ENCODE measurements at regions not wholly inside any gene's neighbourhood (a gene's known extent, or its start where the extent isn't known, plus 50 kb on each side); places are given as distances from the start of the nearest gene placed in this dataset.

DNA sequence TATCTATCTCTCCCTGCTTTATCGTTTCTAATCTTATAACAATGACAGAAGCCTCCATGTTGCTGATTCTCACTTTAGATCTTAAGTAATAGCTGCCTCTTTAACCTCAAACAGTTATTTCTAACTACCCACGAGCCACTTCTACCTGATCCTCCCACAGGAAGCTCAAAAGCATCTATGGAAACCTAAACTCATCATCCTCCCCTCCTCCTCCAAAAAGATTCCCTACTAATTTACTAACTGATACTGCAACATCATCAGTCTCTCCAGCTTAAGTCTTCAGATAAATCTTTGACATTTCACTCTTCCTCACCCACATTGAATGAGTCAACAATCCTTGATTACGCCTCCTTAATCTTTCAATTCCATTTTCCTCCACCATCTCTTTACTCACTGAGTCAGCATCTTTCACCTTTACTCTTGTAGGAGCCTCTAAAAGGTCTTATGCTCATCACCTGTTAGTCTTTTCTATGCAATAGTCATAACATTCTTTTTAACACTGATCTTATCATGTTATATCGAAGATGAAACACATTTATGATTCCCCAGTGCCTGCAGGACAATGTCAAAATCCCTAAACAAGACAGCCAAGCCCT, 526.7 kb upstream of the CDH4 start:
- H3K9me3 ChIP-seq (ENCODE audit: control insufficient read depth in 5 of 5, low read length in 5 of 5), result peaks cover 0 to 10% (median 7%) of the 10 kb centered on the region in 5 donors
- H3K4me1 ChIP-seq (ENCODE audit: control insufficient read depth in 5 of 5, insufficient read depth in 5 of 5, low read length in 5 of 5), result no peaks in the 10 kb centered on the region
- H3K36me3 ChIP-seq (ENCODE audit: control insufficient read depth in 5 of 5, insufficient read depth in 5 of 5, low read length in 5 of 5), result no peaks in the 10 kb centered on the region
- no peak overlapping the region for H3K4me3 ChIP-seq (ENCODE audit: low read depth in 1 of 5, low read length in 5 of 5)
- H3K27me3 ChIP-seq (ENCODE audit: control insufficient read depth in 5 of 5, insufficient read depth in 4 of 5, low read length in 5 of 5), result peaks cover 0 to 2% (median 0%) of the 10 kb centered on the region in 5 donors
- H3K27ac ChIP-seq (ENCODE audit: low read depth, low read length), result no peak overlapping the region
- H3K9ac ChIP-seq (ENCODE audit: low read length in 5 of 5), result no peak overlapping the region

DNA sequence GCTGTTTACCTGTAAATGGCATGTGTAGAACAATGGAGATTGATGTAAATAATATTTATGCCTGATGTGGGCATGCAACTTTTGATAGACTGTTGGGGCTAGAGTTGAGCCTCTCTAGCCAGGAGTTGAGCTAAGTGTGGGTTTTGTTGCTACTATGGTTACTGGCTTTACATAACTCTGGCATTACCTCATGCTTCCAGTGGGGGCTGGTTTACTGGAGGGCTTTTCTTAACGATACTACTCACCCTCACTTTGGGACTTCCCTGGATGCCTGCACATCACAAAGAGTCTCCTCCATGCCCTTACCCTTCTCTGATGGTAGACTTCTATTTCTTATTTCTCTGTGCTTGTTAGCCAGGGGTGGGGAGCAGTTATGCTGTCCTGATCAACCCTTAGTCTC, 524.6 kb upstream of the CDH4 start:
- Histone ChIP-seq H3K9ac (ENCODE audit: low read length in 5 of 5) (no peak overlapping the region), H3K36me3 (ENCODE audit: control insufficient read depth in 5 of 5, insufficient read depth in 5 of 5, low read length in 5 of 5) (no peaks in the 10 kb centered on the region)

DNA sequence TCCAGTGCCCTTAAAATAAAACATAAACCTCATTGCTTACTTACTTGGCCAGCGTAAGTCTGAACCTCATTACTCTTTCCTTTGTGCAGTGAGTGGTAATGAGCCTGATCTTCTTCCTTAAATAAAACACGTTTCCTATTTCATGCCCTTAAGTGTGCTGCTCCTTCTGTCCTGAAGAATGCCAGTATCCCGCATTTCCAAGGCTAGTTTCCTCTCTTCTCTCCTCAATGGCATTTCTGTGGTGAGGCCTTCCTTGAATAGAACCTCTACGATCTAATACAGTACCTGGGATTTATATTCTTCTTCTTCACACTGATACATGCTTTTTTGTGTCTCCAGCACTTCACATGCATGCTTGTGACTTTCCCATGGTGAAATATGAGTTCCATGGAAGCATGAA, 523.4 kb upstream of the CDH4 start:
- H3K4me1 ChIP-seq (ENCODE audit: control insufficient read depth in 5 of 5, insufficient read depth in 5 of 5, low read length in 5 of 5), result no peaks in the 10 kb centered on the region
- no peaks in the 10 kb centered on the region for H3K36me3 ChIP-seq (ENCODE audit: control insufficient read depth in 5 of 5, insufficient read depth in 5 of 5, low read length in 5 of 5)
- H3K9me3 ChIP-seq (ENCODE audit: control insufficient read depth in 5 of 5, low read length in 5 of 5), result peaks cover 0 to 10% (median 7%) of the 10 kb centered on the region in 5 donors
- no peak overlapping the region for H3K9ac ChIP-seq (ENCODE audit: low read length in 5 of 5)
- no peak overlapping the region for H3K27ac ChIP-seq (ENCODE audit: low read depth, low read length)
- no peak overlapping the region for H3K4me3 ChIP-seq (ENCODE audit: low read depth in 1 of 5, low read length in 5 of 5)
- H3K27me3 ChIP-seq (ENCODE audit: control insufficient read depth in 5 of 5, insufficient read depth in 4 of 5, low read length in 5 of 5), result peaks cover 0 to 2% (median 0%) of the 10 kb centered on the region in 5 donors

More for the DNA sequence above, 524.6 kb upstream of the CDH4 start:
- Histone ChIP-seq H3K4me3 (ENCODE audit: low read depth in 1 of 5, low read length in 5 of 5) (no peak overlapping the region), H3K9me3 (ENCODE audit: control insufficient read depth in 5 of 5, low read length in 5 of 5) (peaks cover 0 to 10% (median 7%) of the 10 kb centered on the region in 5 donors), H3K27me3 (ENCODE audit: control insufficient read depth in 5 of 5, insufficient read depth in 4 of 5, low read length in 5 of 5) (peaks cover 0 to 2% (median 0%) of the 10 kb centered on the region in 5 donors), H3K27ac (ENCODE audit: low read depth, low read length) (no peak overlapping the region), H3K4me1 (ENCODE audit: control insufficient read depth in 5 of 5, insufficient read depth in 5 of 5, low read length in 5 of 5) (no peaks in the 10 kb centered on the region)

DNA sequence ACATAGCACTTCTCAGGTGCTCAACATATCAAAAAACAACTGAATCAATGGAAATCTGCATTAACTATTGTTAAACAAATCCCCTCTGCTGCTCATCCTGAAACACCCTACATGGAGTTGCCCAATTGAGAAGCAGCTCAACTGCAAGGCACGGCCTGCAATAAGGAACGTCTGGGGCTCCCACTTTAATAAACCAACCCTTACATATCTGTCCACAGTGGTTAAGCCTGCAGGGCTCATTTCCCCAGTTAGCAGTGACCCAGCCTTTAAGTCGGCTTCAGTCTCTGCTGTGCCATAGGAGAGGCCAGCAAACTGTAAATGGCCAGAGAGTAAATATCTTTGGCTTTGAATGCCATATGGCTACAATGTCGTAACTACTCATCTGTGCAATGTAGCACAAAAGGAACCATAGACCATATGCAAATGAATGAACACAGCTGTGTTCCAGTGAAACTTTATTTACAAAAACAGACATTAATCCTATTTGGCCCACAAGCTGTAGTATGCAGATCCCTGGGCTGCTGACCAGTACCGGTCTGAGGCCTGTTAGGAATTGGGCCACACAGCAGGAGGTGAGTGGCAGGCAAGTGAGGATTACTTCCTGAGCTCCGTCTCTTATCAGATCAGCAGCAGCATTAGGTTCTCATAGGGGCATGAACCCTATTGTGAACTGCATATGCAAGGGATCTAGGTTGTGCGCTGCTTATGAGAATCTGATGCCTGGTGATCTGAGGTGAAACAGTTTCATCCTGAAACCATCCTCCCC, 522.7 kb upstream of the CDH4 start:
- H3K9me3 ChIP-seq (ENCODE audit: control insufficient read depth in 5 of 5, low read length in 5 of 5), result peaks cover 0 to 10% (median 7%) of the 10 kb centered on the region in 5 donors

DNA sequence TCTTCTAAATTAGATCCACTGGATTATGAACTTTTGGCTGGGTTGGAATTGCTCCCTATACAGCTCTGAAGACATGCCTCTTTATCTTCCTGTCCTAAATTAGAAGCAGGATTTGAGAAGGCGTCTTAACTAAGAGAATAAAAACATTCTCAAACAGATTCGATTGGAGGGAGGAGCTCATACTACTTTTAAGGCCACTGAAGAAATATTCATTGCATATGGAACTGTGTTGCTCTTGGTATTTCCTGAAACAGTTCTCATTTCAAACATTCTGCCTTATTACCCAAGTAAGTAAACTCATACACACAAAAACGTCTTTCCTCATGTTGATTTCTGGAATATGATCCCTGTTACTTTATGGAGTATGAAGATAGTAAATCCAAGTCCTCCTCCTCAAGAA, 519.7 kb upstream of the CDH4 start:
- H3K9me3 ChIP-seq (ENCODE audit: control insufficient read depth in 5 of 5, low read length in 5 of 5), result peaks cover 0 to 9% (median 7%) of the 10 kb centered on the region in 5 donors
- no peak overlapping the region for H3K4me3 ChIP-seq (ENCODE audit: low read depth in 1 of 5, low read length in 5 of 5)
- H3K27ac ChIP-seq (ENCODE audit: low read depth, low read length), result no peak overlapping the region
- H3K9ac ChIP-seq (ENCODE audit: low read length in 5 of 5), result no peak overlapping the region
- H3K4me1 ChIP-seq (ENCODE audit: control insufficient read depth in 5 of 5, insufficient read depth in 5 of 5, low read length in 5 of 5), result no peaks in the 10 kb centered on the region
- peaks cover 0 to 2% (median 0%) of the 10 kb centered on the region in 5 donors for H3K27me3 ChIP-seq (ENCODE audit: control insufficient read depth in 5 of 5, insufficient read depth in 4 of 5, low read length in 5 of 5)
- no peaks in the 10 kb centered on the region for H3K36me3 ChIP-seq (ENCODE audit: control insufficient read depth in 5 of 5, insufficient read depth in 5 of 5, low read length in 5 of 5)

More for the DNA sequence above, 522.7 kb upstream of the CDH4 start:
- Histone ChIP-seq H3K9ac (ENCODE audit: low read length in 5 of 5) (no peak overlapping the region), H3K27me3 (ENCODE audit: control insufficient read depth in 5 of 5, insufficient read depth in 4 of 5, low read length in 5 of 5) (peaks cover 0 to 2% (median 0%) of the 10 kb centered on the region in 5 donors), H3K4me1 (ENCODE audit: control insufficient read depth in 5 of 5, insufficient read depth in 5 of 5, low read length in 5 of 5) (no peaks in the 10 kb centered on the region), H3K27ac (ENCODE audit: low read depth, low read length) (no peak overlapping the region), H3K36me3 (ENCODE audit: control insufficient read depth in 5 of 5, insufficient read depth in 5 of 5, low read length in 5 of 5) (no peaks in the 10 kb centered on the region), H3K4me3 (ENCODE audit: low read depth in 1 of 5, low read length in 5 of 5) (no peak overlapping the region)

DNA sequence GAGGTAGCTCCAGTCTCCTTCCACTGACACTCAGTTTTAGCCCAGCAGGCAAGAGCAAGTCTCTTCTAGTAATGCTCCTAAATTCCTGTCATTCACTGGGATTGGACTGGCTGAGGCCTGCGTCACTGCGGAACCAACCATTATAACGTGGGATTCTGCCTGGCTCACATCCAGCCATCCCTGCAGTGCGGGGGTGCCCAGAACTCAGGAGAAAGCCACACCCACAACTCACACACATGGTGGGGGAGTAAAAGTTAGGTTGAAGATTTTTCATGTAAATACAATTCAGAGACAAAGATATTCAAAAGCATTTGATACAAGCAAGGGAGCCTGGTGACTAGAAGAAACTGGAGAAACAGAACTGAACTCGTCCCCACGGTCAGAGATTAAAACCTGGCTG, 504.0 kb upstream of the CDH4 start:
- H3K9ac ChIP-seq (ENCODE audit: low read length in 5 of 5), result no peak overlapping the region
- H3K4me1 ChIP-seq (ENCODE audit: control insufficient read depth in 5 of 5, insufficient read depth in 5 of 5, low read length in 5 of 5), result peaks cover 0 to 3% (median 0%) of the 10 kb centered on the region in 5 donors
- no peaks in the 10 kb centered on the region for H3K27me3 ChIP-seq (ENCODE audit: control insufficient read depth in 5 of 5, insufficient read depth in 4 of 5, low read length in 5 of 5)
- no peaks in the 10 kb centered on the region for H3K36me3 ChIP-seq (ENCODE audit: control insufficient read depth in 5 of 5, insufficient read depth in 5 of 5, low read length in 5 of 5)
- no peak overlapping the region for H3K4me3 ChIP-seq (ENCODE audit: low read depth in 1 of 5, low read length in 5 of 5)
- no peak overlapping the region for H3K27ac ChIP-seq (ENCODE audit: low read depth, low read length)
- peaks cover 0 to 3% (median under 1%) of the 10 kb centered on the region in 5 donors for H3K9me3 ChIP-seq (ENCODE audit: control insufficient read depth in 5 of 5, low read length in 5 of 5)

DNA sequence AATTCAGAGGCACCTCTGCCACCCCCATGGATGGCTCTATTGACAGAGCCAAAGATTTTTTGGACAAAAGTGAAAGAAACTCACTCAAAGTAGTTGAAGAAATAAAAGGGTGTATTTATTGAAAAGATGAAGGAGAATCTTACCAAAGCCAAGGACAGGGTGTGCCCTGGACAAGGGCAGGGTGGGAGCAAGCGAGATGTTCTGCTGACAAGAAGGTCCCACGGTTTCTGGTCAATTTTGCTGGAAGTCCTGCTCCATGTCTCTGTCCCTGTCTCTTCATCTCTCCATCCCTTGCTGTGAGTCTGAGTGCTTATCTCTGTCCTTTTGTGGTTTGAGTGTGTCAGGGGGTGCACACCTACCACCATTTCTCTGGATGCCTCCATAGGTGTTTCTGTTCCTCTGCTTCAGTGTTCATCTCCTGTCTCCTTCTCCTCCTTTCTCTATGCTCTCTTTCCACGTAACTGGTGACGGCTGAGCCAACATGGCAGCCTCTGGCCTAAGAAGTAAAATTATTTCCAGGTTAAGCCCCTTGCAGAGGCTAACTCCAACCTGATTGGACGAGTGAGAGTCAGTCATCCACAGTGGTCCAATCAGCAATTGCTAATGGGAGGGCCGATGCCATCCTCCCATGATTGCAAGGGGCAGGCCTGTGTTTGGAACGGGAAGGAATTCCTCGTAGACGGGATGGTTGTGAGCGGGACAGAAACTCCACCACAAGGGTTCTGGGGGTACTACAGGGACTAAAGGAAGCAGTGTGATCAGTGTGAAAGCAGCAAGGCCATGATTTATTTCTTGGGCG, 502.1 kb upstream of the CDH4 start:
- Histone ChIP-seq H3K9me3 (ENCODE audit: control insufficient read depth in 5 of 5, low read length in 5 of 5) (no peaks in the 10 kb centered on the region), H3K9ac (ENCODE audit: low read length in 5 of 5) (no peak overlapping the region), H3K27ac (ENCODE audit: low read depth, low read length) (no peak overlapping the region), H3K27me3 (ENCODE audit: control insufficient read depth in 5 of 5, insufficient read depth in 4 of 5, low read length in 5 of 5) (no peaks in the 10 kb centered on the region), H3K4me3 (ENCODE audit: low read depth in 1 of 5, low read length in 5 of 5) (no peak overlapping the region), H3K36me3 (ENCODE audit: control insufficient read depth in 5 of 5, insufficient read depth in 5 of 5, low read length in 5 of 5) (no peaks in the 10 kb centered on the region), H3K4me1 (ENCODE audit: control insufficient read depth in 5 of 5, insufficient read depth in 5 of 5, low read length in 5 of 5) (peaks cover 0 to 5% (median 0%) of the 10 kb centered on the region in 5 donors)

DNA sequence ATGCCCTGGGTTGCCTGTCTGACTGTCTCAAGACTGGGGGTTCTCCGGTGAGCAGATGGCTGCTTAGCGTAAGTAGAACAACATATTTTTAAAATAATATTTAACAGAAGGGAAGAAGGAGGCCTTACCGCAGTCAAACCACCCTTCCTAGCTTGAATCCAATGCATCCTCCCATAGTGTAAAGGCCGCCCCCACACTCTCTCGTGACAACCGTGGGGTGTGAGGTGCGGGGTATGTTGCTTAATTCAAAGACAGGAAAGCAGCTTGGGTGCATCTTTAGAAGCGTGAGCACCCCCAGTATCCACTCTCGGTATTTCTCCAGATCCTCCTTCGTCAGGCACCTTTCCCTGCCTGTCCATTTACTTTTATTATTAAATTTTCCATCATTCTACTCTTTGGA, 501.2 kb upstream of the CDH4 start:
- H3K36me3 ChIP-seq (ENCODE audit: control insufficient read depth in 5 of 5, insufficient read depth in 5 of 5, low read length in 5 of 5), result no peaks in the 10 kb centered on the region
- H3K9ac ChIP-seq (ENCODE audit: low read length in 5 of 5), result no peak overlapping the region
- H3K27me3 ChIP-seq (ENCODE audit: control insufficient read depth in 5 of 5, insufficient read depth in 4 of 5, low read length in 5 of 5), result no peaks in the 10 kb centered on the region
- H3K27ac ChIP-seq (ENCODE audit: low read depth, low read length), result no peak overlapping the region
- H3K4me3 ChIP-seq (ENCODE audit: low read depth in 1 of 5, low read length in 5 of 5), result no peak overlapping the region
- H3K9me3 ChIP-seq (ENCODE audit: control insufficient read depth in 5 of 5, low read length in 5 of 5), result no peaks in the 10 kb centered on the region
- peaks cover 0 to 5% (median 0%) of the 10 kb centered on the region in 5 donors for H3K4me1 ChIP-seq (ENCODE audit: control insufficient read depth in 5 of 5, insufficient read depth in 5 of 5, low read length in 5 of 5)

DNA sequence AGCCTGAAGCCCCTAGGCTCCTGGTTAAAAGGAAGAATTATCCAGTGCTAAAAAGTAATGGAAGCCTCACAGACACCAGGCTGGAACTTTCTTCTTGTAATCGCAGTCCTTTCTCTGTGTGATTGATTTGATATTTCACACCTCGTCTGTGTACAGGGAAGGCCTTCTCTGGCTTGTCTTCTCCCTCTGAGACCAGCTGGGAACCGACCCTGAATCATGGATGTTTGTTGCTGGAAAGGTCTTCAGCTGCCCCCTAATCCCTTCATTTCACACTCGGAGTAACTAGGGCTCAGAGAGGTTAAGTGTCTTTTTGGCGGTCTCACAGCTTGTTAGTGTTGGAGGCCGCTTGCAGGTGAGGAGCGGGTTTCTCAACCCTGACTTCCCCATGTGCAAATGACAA, 500.2 kb upstream of the CDH4 start:
- no peak overlapping the region for H3K27ac ChIP-seq (ENCODE audit: low read depth, low read length)
- no peak overlapping the region for H3K9ac ChIP-seq (ENCODE audit: low read length in 5 of 5)
- H3K9me3 ChIP-seq (ENCODE audit: control insufficient read depth in 5 of 5, low read length in 5 of 5), result no peaks in the 10 kb centered on the region
- peaks cover 0 to 5% (median 0%) of the 10 kb centered on the region in 5 donors for H3K4me1 ChIP-seq (ENCODE audit: control insufficient read depth in 5 of 5, insufficient read depth in 5 of 5, low read length in 5 of 5)
- no peaks in the 10 kb centered on the region for H3K36me3 ChIP-seq (ENCODE audit: control insufficient read depth in 5 of 5, insufficient read depth in 5 of 5, low read length in 5 of 5)
- no peaks in the 10 kb centered on the region for H3K27me3 ChIP-seq (ENCODE audit: control insufficient read depth in 5 of 5, insufficient read depth in 4 of 5, low read length in 5 of 5)
- no peak overlapping the region for H3K4me3 ChIP-seq (ENCODE audit: low read depth in 1 of 5, low read length in 5 of 5)
